GM23338 (cell line): ENCODE measurements at regions not wholly inside any gene's neighbourhood (a gene's known extent, or its start where the extent isn't known, plus 50 kb on each side); places are given as distances from the start of the nearest gene placed in this dataset.

ENCODE experiments used
- ATAC-seq: fragments of 200-7000 bp; cut with Tn5 transposase; 3 replicates; pipeline ENCODE4 v1.9.1; 2020
- DNase-seq: peaks from one replicate; pipeline ENCODE4 v3.0.0-alpha.2; 2015; ENCODE audit warnings: low spot score
- H2AFZ ChIP-seq: fragments of 200-600 bp; sonication (generic); 2 replicates; pipeline ENCODE4 v1.8.0; 2016; ENCODE audit warnings: antibody characterized with exemption, mild to moderate bottlenecking, moderate library complexity
- H3F3A ChIP-seq: fragments of 200-600 bp; sonication (generic); replicated peaks from 2 replicates; pipeline ENCODE4 v1.8.0; 2017; ENCODE audit warnings: antibody characterized with exemption, mixed run types, low read depth
- H3K27ac ChIP-seq: fragments of 200-600 bp; sonication (generic); 2 replicates; pipeline ENCODE4 v1.6.1; 2016; ENCODE audit warnings: low read depth
- H3K27me3 ChIP-seq: fragments of 200-600 bp; sonication (generic); 2 replicates; pipeline ENCODE4 v1.8.0; 2016; ENCODE audit warnings: mild to moderate bottlenecking, mixed run types, moderate library complexity; ENCODE audit not compliant: insufficient read depth
- H3K36me3 ChIP-seq: fragments of 200-600 bp; sonication (generic); 2 replicates; pipeline ENCODE4 v1.8.0; 2016; ENCODE audit warnings: mild to moderate bottlenecking; ENCODE audit not compliant: insufficient read depth
- H3K4me1 ChIP-seq: fragments of 200-600 bp; sonication (generic); 2 replicates; pipeline ENCODE4 v1.8.0; 2016; ENCODE audit warnings: mild to moderate bottlenecking, moderate library complexity; ENCODE audit not compliant: insufficient read depth
- H3K4me2 ChIP-seq: fragments of 200-600 bp; sonication (generic); 2 replicates; pipeline ENCODE4 v1.7.1; 2017; ENCODE audit warnings: mixed run types
- H3K4me3 ChIP-seq: fragments of 200-600 bp; sonication (generic); 2 replicates; pipeline ENCODE4 v1.6.1; 2016; ENCODE audit warnings: mixed run types
- H3K79me2 ChIP-seq: fragments of 200-600 bp; sonication (generic); replicated peaks from 2 replicates; pipeline ENCODE4 v1.8.0; 2017; ENCODE audit warnings: mild to moderate bottlenecking; ENCODE audit not compliant: insufficient read depth
- H3K9me2 ChIP-seq: fragments of 200-600 bp; sonication (generic); 2 replicates; pipeline ENCODE4 v1.8.0; 2017; ENCODE audit not compliant: insufficient read depth
- H4K20me1 ChIP-seq: fragments of 200-600 bp; sonication (generic); replicated peaks from 2 replicates; pipeline ENCODE4 v1.8.0; 2017; ENCODE audit warnings: mild to moderate bottlenecking; ENCODE audit not compliant: insufficient read depth
- H3K27ac Mint-ChIP-seq: 2 replicates; pipeline ENCODE4 v1.8.0; 2020; ENCODE audit warnings: inconsistent platforms, mild to moderate bottlenecking, moderate library complexity, mixed read lengths
- H3K27me3 Mint-ChIP-seq: 3 replicates; pipeline ENCODE4 v1.8.0; 2022; ENCODE audit warnings: low read depth, mild to moderate bottlenecking, moderate library complexity, mixed read lengths, inconsistent platforms; ENCODE audit not compliant: insufficient read depth, poor library complexity
- H3K36me3 Mint-ChIP-seq: 3 replicates; pipeline ENCODE4 v1.8.0; 2021; ENCODE audit warnings: low read depth, mild to moderate bottlenecking, inconsistent platforms, moderate library complexity, mixed read lengths
- H3K4me1 Mint-ChIP-seq: 3 replicates; pipeline ENCODE4 v1.8.0; 2020; ENCODE audit warnings: mild to moderate bottlenecking, inconsistent platforms, mixed read lengths
- H3K4me3 Mint-ChIP-seq: 3 replicates; pipeline ENCODE4 v1.8.0; 2021; ENCODE audit warnings: moderate library complexity, mild to moderate bottlenecking, inconsistent platforms, mixed read lengths
- H3K9me3 Mint-ChIP-seq: 3 replicates; pipeline ENCODE4 v1.8.0; 2020; ENCODE audit warnings: moderate library complexity, mild to moderate bottlenecking, inconsistent platforms, mixed read lengths
- CREB1 ChIP-seq: fragments of 250-450 bp; sonication (Bioruptor Pico); IDR thresholded peaks from 2 replicates; pipeline ENCODE4 v1.5.0; 2020; ENCODE audit warnings: low read depth, mild to moderate bottlenecking, moderate library complexity
- EZH2 ChIP-seq: fragments of 200-600 bp; sonication (generic); IDR thresholded peaks from one replicate; pipeline ENCODE4 v1.8.0; 2017; ENCODE audit warnings: antibody characterized with exemption, mild to moderate bottlenecking, low read depth; ENCODE audit not compliant: unreplicated experiment
- EZH2phosphoT487 ChIP-seq: fragments of 200-600 bp; sonication (generic); IDR thresholded peaks from one replicate; pipeline ENCODE4 v1.8.1; 2018; ENCODE audit warnings: antibody characterized with exemption; ENCODE audit not compliant: unreplicated experiment
- JUNB ChIP-seq: IDR thresholded peaks from one replicate; pipeline ENCODE4 v1.6.1; 2016; ENCODE audit warnings: antibody characterized with exemption; ENCODE audit not compliant: unreplicated experiment
- POLR2AphosphoS5 ChIP-seq: IDR thresholded peaks from 2 replicates; pipeline ENCODE4 v1.6.1; 2016; ENCODE audit warnings: antibody characterized with exemption, low read depth
- STAT1 ChIP-seq: IDR thresholded peaks from one replicate; pipeline ENCODE4 v1.6.1; 2016; ENCODE audit warnings: antibody characterized with exemption; ENCODE audit not compliant: unreplicated experiment
- TF ChIP-seq, protein P1 (sequence below), 2 experiments: fragments of 200-600 bp in 1 of 2; sonication (generic) in 1 of 2; conservative IDR thresholded peaks; 2 replicates each; pipeline versions ENCODE4 v1.5.1 to v1.6.1; 2016 to 2017; ENCODE audit warnings: antibody characterized with exemption in 2 of 2, low read depth in 2 of 2, mild to moderate bottlenecking in 2 of 2, moderate library complexity in 1 of 2
- TF ChIP-seq, protein P2 (sequence below): IDR thresholded peaks from 2 replicates; pipeline ENCODE4 v1.6.1; 2016; ENCODE audit warnings: antibody characterized with exemption
- TF ChIP-seq, protein P3 (sequence below): IDR thresholded peaks from one replicate; pipeline ENCODE4 v1.6.1; 2018; ENCODE audit warnings: antibody characterized with exemption; ENCODE audit not compliant: unreplicated experiment

DNA sequence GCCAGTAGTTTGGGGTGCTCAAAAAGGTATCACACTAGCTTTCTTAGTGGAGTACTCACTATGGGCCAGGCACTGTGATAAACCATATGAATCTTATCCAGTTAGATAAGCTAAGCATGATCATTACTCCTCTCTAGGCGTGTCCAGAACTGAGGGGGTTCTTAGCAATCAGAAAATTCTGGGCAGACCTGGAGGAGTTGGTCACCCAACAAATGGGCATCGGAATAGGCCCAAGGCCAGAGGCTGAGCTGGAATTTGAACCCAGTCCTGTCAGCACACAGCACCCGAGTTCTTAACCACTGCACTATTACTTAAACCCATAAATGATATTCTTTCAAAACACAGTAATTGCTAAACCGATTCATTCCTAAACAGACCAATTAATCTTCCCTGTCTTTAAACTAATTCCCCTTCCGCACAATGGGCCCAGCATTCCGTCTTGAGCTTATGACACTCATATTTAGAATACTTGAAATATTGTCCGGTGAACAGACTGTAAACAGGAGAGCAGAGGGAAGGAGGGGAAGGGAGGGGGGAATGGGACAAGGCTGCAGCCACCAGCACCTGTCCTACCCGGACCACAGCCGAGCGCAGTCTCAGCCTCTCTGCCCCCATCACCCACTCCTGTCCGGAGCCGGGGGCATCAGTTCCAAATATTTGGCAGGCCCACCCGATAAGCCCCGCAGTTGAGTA, 113.0 kb upstream of the GADD45A start:
- no peak overlapping the region for H3K27ac Mint-ChIP-seq

More for the DNA sequence above, 113.0 kb upstream of the GADD45A start:
- H3F3A ChIP-seq, result no peaks in the 10 kb centered on the region
- no peaks in the 10 kb centered on the region for H4K20me1 ChIP-seq
- no peak overlapping the region for H3K4me2 ChIP-seq
- H3K36me3 ChIP-seq, result no peaks in the 10 kb centered on the region
- Mint-ChIP-seq H3K4me3 (no peak overlapping the region), H3K36me3 (no peaks in the 10 kb centered on the region), H3K9me3 (no peaks in the 10 kb centered on the region), H3K4me1 (peaks cover 6% of the 10 kb centered on the region; the same call in 2 of the 3 replicates), H3K27me3 (peaks cover 2% of the 10 kb centered on the region)
- H3K4me1 ChIP-seq, result no peaks in the 10 kb centered on the region
- no peaks in the 10 kb centered on the region for H3K79me2 ChIP-seq
- no peaks in the 10 kb centered on the region for H3K9me2 ChIP-seq
- DNase-seq, result no peak
- no peaks in the 10 kb centered on the region for H3K27me3 ChIP-seq
- H3K27ac ChIP-seq, result no peak overlapping the region
- no peak for TF ChIP-seq EZH2
- TF ChIP-seq POLR2AphosphoS5, result no peak
- TF ChIP-seq CREB1 (CRISPR knock-in tag), result no peak
- TF ChIP-seq EZH2phosphoT487, result no peak
- no peak for TF ChIP-seq STAT1
- TF ChIP-seq, protein P1, sequence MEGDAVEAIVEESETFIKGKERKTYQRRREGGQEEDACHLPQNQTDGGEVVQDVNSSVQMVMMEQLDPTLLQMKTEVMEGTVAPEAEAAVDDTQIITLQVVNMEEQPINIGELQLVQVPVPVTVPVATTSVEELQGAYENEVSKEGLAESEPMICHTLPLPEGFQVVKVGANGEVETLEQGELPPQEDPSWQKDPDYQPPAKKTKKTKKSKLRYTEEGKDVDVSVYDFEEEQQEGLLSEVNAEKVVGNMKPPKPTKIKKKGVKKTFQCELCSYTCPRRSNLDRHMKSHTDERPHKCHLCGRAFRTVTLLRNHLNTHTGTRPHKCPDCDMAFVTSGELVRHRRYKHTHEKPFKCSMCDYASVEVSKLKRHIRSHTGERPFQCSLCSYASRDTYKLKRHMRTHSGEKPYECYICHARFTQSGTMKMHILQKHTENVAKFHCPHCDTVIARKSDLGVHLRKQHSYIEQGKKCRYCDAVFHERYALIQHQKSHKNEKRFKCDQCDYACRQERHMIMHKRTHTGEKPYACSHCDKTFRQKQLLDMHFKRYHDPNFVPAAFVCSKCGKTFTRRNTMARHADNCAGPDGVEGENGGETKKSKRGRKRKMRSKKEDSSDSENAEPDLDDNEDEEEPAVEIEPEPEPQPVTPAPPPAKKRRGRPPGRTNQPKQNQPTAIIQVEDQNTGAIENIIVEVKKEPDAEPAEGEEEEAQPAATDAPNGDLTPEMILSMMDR (conservative IDR thresholded peaks at IDR 0.05; ENCODE audit: low read depth in 2 of 2), result no peak
- TF ChIP-seq, protein P2, sequence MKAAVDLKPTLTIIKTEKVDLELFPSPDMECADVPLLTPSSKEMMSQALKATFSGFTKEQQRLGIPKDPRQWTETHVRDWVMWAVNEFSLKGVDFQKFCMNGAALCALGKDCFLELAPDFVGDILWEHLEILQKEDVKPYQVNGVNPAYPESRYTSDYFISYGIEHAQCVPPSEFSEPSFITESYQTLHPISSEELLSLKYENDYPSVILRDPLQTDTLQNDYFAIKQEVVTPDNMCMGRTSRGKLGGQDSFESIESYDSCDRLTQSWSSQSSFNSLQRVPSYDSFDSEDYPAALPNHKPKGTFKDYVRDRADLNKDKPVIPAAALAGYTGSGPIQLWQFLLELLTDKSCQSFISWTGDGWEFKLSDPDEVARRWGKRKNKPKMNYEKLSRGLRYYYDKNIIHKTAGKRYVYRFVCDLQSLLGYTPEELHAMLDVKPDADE, result no peak
- no peak for TF ChIP-seq JUNB
- TF ChIP-seq, protein P3, sequence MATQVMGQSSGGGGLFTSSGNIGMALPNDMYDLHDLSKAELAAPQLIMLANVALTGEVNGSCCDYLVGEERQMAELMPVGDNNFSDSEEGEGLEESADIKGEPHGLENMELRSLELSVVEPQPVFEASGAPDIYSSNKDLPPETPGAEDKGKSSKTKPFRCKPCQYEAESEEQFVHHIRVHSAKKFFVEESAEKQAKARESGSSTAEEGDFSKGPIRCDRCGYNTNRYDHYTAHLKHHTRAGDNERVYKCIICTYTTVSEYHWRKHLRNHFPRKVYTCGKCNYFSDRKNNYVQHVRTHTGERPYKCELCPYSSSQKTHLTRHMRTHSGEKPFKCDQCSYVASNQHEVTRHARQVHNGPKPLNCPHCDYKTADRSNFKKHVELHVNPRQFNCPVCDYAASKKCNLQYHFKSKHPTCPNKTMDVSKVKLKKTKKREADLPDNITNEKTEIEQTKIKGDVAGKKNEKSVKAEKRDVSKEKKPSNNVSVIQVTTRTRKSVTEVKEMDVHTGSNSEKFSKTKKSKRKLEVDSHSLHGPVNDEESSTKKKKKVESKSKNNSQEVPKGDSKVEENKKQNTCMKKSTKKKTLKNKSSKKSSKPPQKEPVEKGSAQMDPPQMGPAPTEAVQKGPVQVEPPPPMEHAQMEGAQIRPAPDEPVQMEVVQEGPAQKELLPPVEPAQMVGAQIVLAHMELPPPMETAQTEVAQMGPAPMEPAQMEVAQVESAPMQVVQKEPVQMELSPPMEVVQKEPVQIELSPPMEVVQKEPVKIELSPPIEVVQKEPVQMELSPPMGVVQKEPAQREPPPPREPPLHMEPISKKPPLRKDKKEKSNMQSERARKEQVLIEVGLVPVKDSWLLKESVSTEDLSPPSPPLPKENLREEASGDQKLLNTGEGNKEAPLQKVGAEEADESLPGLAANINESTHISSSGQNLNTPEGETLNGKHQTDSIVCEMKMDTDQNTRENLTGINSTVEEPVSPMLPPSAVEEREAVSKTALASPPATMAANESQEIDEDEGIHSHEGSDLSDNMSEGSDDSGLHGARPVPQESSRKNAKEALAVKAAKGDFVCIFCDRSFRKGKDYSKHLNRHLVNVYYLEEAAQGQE, result no peak
- no peak for ATAC-seq
- H2AFZ ChIP-seq, result no peak overlapping the region
- no peak overlapping the region for H3K4me3 ChIP-seq
